ENCODE measurements at regions not wholly inside any gene's neighbourhood (a gene's known extent, or its start where the extent isn't known, plus 50 kb on each side); places are given as distances from the start of the nearest gene placed in this dataset.

DNA sequence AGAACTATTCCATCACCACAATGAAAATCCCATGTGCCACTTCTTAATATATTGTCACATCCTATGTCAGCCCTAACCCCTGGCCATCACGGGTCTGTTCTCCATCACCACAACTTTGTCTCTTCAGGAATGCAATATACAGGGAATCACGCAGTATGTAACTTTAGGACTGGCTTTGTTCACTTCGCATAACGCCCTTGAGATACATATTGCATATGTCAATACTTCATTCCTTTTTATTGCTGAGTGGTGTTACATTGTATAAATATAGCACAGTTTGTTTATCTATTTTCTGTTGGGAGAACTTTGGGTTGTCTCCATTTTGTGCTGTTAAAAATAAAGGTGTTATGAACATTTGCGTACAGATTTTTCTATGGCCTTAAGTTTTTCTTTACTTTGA is 195.4 kb upstream of the ZMIZ1 start:
- no peak for DNase-seq

DNA sequence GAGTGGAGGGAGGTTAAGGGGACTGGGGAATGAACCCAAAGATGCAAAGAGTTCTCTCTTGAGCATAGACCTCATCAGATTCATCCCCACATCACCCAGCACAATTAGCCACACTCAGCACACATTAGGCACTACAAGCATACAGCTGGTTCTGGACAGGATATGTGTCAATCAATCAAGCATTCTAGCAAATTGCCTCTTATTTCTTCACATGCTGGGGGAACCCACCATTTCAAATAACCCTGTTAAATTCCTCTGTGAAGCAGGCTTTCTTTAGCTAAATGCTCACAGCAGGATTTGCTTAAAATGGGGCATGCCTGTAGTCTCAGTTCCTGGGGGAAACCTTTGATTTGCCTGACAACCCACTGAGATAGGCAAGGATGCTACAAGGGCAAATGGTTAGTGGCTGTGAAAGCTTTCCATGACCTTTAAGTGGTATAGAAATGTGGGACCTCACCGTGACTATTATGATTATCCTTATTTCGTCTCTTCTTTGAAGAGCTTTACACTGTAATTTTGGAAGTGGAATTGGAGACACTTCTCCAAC is 193.4 kb upstream of the ZMIZ1 start:
- DNase-seq: no peak

DNA sequence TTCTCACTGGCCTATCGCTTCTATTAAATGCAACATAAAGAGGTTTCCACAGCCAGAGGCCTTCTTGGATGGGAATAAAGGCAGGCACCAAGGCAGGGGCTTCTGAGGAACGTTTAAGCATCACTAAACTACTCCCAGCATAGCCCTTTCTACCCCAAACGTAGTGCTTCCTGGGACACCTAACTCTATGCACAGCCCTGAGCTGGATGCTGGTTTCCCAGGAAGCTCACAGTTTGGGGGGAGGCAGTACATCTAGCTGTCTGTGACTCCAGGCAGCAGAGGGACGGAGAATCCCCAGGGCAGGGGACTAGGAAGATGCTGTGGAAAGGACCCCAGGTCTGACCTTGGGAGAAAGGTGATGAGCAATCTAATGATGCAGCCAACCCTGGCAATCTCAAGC is 192.8 kb upstream of the ZMIZ1 start:
- no peak for DNase-seq

DNA sequence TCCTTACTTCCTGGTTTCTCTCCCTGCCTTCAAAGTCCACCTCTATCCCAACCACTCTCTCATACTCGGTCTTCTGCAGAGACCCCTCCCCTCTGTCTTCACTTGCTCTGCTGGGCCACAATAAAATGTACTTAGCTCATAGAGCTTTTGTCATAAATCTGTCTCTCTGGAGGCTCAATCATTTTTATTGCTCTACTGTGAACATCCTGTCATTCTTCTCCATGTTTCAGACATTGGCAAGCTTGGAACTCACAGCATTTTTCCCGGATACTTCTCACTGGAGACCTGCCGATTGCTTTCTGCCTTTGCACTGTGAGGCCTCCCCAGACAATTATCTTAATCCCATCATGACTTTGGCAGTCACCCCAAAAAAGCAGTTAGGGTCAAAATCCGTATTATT is 192.3 kb upstream of the ZMIZ1 start:
- DNase-seq: no peak

DNA sequence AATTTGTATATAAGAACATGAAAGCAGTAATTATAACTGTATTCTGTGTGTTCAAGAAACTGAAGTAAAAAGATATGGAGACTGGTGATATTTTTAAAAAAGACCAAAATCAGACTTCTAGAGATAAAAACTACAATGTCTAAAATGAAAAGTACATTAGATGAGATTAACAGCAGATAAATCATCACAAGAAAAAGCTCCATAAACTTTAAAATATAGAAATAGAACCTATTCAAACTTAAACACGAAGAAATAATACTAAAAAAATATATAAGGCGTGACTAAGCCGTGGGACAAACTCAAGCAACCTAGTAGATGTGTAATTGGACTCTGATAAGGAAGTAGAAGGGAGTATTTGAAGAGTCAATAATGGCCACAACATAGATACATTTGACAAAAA is 189.1 kb upstream of the ZMIZ1 start:
- no peak for DNase-seq

DNA sequence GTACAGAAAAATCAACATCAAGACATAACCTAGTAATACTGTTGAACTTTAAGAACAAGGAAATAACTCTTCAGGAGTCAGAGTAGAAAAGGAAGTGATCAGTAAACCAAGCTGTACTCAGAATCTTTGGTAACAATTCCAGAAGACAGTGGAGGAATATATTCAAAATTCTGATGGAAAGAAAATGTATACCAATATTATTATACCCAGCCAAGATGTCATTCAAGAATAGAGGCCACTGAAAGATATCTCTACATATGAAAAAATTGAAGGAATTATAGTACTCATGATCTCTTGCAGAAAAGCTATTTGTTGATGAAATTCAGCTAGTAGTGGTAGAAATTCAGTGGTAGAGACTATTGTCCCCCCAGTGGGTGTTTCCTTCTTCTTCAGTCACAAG is 182.6 kb upstream of the ZMIZ1 start:
- DNase-seq: no peak

DNA sequence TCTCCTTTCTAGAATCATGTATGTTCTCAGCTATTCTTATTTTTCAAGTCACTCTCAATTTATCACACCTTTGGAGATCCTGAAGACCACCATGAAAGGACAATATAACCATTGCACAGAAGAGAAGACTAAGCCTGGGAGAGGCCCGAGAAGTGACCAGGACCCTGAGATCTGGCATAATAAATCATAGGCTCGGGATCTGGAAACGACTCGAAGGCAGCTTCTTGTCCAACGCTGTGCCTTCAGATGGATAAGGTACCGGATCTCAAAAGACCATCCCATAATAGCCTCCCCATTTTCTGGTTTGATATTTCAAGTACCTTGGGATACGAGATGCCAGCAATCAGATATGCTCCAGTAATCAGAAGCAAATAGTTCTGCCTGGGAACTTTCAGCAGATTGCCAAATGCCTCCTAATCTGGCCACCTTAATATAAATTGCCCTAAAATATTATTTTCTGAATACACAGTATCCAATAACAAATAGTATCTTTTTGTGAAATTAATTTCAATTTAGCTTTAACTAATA is 179.2 kb upstream of the ZMIZ1 start:
- no peak for DNase-seq

DNA sequence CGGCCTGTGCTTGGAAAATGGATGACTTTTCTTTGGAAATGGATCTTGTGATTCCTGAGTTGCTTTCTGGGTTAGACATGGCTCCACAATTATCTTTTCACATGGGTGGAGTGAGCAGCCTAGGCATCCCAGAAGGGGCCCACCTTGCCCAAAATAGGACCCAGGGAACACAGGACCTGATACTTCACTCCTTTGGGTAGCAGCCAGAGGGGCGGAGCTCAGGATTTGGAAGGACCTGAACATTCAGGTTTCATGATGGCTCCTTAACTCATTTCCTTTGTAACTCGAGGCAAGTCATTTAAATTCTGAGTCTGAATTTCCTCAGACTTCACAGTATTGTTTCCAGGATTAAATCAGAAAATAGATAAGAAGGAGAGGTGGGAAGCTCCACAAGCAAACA is 178.3 kb upstream of the ZMIZ1 start:
- DNase-seq: no peak

DNA sequence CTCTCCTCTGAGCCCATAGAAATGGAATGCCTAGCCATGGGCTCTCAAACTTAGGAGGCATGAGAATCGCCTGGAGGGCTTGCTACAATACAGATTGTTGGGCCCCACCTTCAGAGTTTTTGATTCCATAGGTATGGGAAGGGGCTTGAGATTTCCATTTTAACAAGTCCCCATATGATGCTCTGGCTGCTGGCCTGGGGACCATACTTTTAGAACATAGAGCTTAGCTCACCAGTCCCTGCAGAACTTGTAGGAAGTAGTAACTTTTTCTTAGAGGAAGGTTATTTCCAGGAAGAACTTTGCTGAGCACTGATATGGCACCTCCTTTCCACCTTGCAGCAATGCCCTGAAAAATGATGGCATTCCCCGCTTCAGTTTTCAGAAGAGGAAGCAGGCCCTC is 177.0 kb upstream of the ZMIZ1 start:
- DNase-seq: no peak

DNA sequence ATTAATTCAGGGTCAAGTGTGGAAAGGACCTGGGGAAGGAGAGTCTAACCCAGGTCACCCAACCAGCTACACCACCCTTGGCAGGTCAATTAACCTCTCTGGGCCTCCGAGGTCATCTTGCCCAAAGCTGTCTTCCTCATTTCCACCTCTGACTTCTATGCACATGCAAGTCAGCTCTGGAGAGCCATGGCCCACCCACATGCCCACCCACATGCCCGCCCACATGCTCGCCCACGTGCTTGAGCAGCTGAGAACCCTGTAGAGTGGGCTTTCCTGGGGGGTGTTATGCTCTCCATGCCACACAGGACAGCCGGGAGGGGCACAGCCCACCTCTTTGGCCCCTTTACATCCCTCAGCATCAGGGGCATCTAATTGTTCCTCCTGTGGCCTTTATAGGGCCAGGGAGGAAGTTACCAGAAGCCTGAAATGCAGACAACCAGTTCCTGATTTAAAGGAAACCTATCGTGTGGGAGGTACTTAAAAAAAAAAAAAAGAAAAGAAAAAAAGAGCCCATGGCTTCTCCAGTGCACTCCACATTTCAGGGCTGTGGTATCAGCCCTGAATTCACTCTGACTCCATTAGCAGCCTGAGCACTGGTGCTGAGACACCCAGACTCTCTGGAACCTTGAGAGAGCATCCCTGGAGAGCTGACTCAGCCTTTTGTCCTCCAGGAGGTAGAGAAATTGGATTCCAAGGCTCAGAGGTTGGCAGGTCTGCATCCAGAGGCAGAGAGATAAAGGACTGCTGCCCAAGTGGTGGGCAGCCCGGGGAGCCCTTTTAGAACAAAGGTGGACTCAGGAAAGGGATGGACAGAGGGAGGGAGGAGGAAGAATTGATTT is 176.2 kb upstream of the ZMIZ1 start:
- peak; percentile 58 for DNase-seq

DNA sequence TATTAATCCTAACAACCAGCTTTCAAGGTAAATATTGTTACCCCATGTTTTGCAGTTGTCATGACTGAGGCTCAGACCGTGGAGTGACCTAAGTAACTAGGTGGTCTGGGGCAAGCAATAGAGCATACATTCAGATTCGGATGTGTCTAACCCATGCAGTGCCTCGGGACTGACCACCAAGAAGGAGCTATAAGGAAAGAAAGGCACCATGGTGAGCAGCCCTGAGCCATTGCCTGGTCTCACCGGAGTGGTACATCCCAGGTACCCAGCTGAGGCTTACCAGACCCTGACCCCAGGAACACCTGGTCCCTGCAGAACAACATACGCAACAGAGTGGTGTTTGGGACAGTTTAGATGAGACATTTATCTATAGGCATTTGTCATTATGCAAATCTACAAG is 175.5 kb upstream of the ZMIZ1 start:
- DNase-seq: no peak

DNA sequence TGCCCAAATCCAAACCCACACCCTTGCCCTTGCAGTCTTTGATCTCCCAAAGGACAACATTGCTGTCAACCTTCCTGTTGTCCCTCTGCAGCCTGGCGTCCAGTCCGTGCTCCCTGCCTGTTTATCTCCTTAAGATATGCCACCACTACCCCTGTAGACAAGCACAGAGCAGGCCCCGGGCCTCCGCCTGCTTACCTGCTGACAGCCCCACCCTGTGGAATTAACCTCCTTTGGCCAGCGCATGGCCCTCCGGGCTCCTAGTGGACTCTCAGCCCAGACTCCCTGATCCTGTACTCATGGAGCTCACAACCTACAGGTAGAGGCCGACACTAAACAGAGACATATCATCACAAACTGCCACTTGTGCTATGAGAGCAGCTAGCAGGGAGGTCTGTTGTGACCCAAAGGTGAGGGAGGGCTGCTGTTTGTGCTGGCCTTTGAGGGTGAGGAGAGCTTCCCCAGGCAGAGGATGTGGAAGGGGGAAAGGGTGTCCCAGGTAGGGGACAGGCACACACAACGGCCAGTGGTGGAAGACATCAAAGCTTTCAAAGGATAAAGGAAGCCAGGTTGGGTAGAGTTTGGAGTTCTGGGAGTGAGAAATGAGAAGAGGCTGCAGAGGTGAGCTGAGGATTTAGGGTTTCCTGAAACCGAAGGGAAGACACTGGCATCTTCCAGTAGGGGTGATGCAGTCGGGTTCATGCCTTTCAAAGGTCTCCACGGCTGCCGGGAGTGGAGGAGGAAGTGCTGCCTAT is 174.5 kb upstream of the ZMIZ1 start:
- DNase-seq: no peak

DNA sequence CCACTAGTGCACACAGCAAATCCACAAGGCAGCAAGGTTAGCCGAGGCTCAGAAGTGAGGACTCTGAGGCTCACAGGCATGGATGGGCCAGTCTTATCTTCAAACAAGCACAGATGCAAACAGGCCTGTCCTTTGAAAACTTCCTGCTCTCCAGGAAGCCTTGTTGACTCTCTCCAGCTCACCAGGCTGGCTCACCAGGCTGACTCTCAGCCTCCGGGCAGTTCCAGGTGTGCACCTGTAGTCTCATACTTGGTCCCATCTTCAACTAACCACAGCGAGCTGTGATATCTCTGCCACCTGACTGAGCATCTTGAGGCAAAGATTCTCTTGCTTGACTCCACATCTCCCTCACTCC is 173.9 kb upstream of the ZMIZ1 start:
- DNase-seq: no peak

DNA sequence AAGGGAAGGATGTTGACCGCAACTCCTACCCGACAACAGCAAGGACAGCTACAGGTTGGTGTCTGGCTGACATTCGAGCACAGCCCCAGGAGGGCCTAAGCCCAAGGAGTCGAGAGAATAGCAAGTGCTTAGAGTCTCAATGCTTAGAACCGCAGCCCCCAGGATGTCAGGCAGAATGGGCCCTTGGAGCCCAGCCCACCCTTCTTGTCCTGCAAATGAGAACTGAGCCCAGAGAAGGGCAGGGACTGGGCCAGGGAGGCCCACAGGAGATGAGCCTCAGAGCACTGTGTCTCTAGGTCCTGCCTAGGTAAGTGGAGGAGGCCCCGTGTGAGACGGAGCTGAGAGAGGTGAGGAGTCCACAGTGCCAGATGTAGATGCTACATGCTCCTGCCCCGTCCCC is 173.3 kb upstream of the ZMIZ1 start:
- DNase-seq: no peak

DNA sequence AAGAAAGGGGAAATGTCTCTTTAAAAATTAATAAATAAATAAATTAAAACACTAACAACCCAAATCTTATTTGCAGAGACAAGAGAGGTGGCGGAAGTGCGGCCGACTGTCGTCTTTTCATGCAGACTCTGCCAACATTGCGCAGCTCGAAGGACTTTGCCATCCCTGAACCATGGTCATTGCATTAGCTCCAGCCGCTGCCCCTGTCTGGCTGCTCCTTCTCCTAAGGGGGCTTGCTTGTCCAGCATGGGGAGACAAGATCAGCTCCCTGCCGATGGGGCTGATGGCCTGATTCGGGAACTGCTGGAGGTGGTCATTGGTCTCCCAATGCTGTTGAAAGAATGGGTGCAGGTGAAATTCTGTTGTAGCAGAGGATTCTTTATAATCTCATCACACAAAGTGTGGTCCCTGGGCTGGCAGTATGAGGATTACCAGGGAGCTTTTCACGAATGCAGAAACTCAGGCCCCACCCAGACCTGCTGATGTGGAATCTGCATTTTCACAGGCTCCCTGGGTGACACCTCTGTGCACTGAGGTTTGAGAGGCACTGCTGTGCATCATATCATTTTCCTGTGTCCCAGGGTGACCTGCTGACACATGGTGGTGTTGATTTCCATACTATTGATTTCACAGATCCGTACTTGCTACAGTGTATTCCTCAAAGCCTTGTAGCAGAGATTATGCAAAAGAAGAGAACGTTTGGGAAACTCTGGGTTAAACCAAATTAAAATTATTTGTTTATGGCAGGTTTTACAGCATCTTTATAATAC is 172.4 kb upstream of the ZMIZ1 start:
- no peak for DNase-seq

DNA sequence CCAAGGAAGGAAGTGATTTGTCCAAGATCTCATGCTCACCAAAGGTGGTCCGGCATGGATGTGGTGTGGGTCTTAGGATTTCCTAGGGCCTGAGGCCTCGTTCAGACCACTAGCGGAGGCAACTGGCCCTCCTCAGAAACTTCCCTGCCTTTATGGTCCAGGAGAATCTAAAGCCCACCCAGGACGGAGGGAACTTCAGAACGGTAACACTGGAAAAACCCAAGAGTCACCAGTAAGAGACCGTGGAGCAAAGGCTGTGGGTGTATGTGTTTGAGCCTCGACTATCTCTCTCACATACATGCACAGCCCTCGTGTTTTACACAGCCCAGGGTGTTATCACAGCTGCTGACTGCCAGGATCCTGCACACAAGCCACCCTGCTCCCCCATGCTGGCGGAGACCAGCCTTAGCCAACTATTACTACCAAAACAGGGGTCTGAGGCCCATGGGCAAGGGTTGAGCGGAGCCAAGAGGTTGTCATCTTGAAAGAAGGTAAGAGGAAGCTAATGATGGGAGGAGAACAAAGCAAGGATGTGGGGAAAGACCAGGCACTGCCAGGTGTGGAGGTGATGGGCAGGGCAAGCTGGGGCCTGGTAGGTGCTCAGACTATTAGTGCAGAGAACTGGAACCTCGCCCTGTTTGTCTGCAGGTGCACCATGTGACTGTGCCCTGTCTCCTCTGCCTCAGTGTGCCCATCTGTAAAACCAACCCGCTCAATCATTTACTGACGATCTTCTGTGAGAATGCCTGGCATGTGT is 170.2 kb upstream of the ZMIZ1 start:
- DNase-seq: no peak

DNA sequence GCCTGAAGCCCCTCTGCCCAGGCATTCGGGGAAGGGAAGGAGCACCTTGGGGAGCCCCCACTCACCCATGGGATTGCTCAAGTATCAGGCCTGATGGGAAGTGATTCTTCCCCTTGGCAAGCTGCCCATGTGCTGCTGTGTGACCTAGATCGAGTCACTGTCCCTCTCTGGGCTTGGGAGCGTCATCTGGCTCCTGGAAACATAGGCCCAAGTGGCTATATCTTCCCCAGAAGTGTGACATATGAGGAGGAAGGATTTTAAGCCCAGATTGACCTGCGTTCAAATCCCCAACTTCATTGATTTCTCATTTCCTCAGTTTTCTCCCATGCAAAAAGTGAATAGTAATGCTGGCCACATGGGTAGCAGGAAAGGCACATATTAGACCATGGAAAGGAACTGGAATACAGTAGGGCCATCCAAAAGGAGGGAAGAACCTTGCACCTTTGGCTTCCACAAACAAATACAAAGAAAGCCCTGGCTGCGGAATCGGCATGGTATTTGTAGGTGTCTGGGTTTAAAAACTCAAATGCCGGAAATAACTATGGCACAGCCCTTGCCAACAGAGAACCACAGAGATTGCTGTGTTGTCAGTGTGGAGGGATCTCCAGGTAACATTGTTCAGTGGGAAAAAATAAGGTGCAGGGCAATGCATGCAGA is 169.5 kb upstream of the ZMIZ1 start:
- DNase-seq: no peak

DNA sequence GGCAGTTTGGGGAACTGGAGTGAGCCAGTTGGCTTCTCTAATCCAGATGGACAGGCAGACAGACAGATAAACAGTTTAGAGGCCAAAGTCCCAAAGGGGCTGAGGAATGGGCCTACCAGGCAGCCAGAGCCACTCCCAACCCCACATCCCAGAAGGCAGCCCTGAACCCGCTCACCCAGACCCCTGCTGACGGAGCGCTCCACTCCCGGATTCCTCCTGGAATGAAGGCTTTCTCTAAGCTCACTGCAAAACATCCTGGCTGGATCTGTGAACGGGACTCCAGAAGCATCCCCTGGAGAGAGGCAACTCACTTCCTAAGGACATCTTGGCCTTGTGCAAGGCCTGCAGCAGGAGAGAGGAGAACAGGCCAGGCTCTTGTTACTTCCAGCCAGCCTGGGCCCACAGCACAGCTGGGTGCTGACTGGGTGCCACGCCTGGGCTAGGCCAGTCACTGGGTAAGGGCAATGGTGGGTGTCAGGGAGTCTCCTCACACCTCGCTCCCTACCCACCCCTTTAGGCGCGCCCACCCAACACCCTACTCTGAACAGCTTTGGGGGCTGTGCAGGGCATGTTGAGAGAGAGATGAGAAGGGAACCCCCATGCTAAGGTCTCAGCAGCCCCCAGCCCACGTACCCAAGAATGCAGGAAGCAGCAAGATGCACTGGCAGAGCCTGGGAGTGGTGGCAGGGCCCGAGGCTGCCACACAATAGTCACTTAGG is 168.6 kb upstream of the ZMIZ1 start:
- DNase-seq: peak; percentile 9

DNA sequence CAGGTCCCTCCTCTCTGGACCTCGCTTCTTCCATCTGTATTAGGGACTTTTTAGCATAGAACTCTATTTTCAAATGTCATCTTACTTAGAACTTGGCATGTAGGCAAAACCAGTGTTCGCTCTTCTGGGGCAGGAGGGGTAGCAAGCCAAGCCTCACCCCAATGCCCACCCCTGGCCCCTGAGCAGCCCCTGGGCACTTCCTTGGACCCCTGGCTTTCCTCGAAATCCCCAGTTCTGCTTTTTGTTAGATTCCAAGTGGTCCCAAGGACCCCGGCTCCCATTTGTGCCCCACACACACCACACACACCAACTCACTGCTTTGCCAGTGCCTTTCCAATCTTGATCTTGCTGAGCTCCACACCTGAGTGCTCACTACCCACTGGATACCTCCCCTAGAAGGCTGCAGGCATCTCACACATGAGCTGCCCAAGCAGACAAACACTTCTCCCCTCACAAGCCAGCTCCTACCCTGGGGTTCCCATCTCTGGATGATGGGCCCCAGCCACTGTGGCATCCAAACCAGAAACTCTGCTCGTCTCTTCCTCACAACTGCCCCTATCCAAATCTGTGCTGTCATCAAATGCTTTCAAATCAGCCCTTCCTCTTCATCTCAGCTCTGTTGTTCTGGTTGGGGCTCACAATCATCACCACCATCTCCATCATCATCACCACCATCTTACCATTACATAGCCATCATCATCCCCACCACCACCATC is 167.9 kb upstream of the ZMIZ1 start:
- no peak for DNase-seq

DNA sequence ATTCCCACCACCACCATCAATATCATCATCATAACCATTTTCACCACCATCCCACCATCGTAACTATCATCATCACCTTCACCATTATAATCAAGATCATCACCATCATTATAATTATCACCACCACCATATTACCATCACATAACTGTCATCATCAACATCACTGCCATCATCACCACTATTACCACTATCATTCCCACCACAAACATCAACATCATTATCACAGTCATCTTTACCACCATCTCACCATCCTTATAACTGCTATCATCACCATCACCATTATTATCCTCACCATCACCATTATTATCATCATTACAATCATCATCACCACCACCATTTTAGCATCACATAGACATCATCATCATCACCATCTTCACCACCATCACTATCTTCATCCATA is 167.1 kb upstream of the ZMIZ1 start:
- no peak for DNase-seq

DNA sequence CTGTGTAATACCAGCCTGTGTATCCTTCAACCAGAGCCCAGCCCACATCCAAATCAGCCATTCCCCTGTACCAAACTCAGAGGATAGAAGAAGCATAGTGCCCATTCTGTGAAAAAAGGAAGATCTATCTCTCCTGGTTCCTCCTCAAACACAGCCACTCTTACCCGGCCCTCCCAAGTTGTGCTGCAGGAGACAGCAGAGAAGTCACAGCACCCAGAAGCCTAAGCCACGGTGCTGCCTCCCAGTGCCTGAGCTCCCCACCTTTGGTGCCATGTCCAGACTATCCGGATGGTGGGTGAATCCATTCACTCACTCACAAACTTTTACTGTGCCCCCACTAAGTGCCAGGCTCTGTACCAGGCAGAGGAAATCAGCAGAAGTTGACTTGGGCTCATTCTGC is 166.0 kb upstream of the ZMIZ1 start:
- no peak for DNase-seq
